Keratinocyte (primary cell): ENCODE measurements at regions not wholly inside any gene's neighbourhood (a gene's known extent, or its start where the extent isn't known, plus 50 kb on each side); places are given as distances from the start of the nearest gene placed in this dataset.
"Not testable (repeated sequence)": the region's sequence is repeated elsewhere in the genome, so short reads cannot be mapped to it uniquely, and the experiment has no call there.

Source experiments
- CTCF ChIP-seq, 3 experiments: IDR thresholded peaks in 1 of 3; conservative IDR thresholded peaks in 1 of 3; optimal IDR thresholded peaks in 1 of 3; 2 replicates in 2 of 3; 3 replicates in 1 of 3; pipeline versions ENCODE3 to v1.5.1; 2011; ENCODE audit warnings: low read length in 3 of 3, mild to moderate bottlenecking in 3 of 3, moderate library complexity in 2 of 3, control low read depth in 1 of 3, inconsistent platforms in 1 of 3; ENCODE audit not compliant: insufficient read depth in 2 of 3; ENCODE audit errors: extremely low read depth in 1 of 3
- EZH2 ChIP-seq: IDR thresholded peaks from one replicate; pipeline ENCODE4 v1.6.1; 2012; ENCODE audit warnings: inconsistent platforms, mild to moderate bottlenecking, low read length, moderate library complexity

GRCh38 chr1:106412321-106412720, 644.2 kb upstream of the PRMT6 start:
- TF ChIP-seq CTCF (optimal IDR thresholded peaks at IDR 0.05 in 1 of 3, IDR thresholded peaks at IDR 0.05 in 1 of 3, conservative IDR thresholded peaks at IDR 0.05 in 1 of 3; ENCODE audit: extremely low read depth in 1 of 3, insufficient read depth in 2 of 3, low read length in 3 of 3); EZH2: not testable (repeated sequence)
